Thyroid gland (tissue), 4 donors: ENCODE measurements at regions not wholly inside any gene's neighbourhood (a gene's known extent, or its start where the extent isn't known, plus 50 kb on each side); places are given as distances from the start of the nearest gene placed in this dataset.
A peak's percentile ranks its signal among the peaks of the same experiment; 100 is the strongest.

Experiments used
- DNase-seq, 2 donors: peaks; one replicate each; pipeline ENCODE4 v3.0.0-alpha.2; 2019
- H3K27ac ChIP-seq, 3 donors: fragments of 200-600 bp; sonication (generic); 1 replicate in 2 of 3; 2 replicates in 1 of 3; pipeline ENCODE4 v1.5.1; 2016 to 2019; ENCODE audit warnings: mild to moderate bottlenecking in 1 of 3, moderate library complexity in 1 of 3
- H3K27me3 ChIP-seq: fragments of 200-600 bp; sonication (generic); one replicate; pipeline ENCODE4 v1.5.1; 2019
- H3K36me3 ChIP-seq, 2 donors: fragments of 200-600 bp; sonication (generic); one replicate each; pipeline ENCODE4 v1.5.1; 2016 to 2019
- H3K4me1 ChIP-seq, 2 donors: fragments of 200-600 bp; sonication (generic); one replicate each; pipeline ENCODE4 v1.5.1; 2017 to 2019
- H3K4me3 ChIP-seq, 3 donors: fragments of 200-600 bp; sonication (generic); replicated peaks in 1 of 3; 1 replicate in 2 of 3; 2 replicates in 1 of 3; pipeline ENCODE4 v1.5.1; 2016; ENCODE audit warnings: mild to moderate bottlenecking in 1 of 3
- H3K9me3 ChIP-seq: fragments of 200-600 bp; sonication (generic); one replicate; pipeline ENCODE4 v1.5.1; 2017
- POLR2A ChIP-seq, 2 donors: fragments of 450-650 bp; IDR thresholded peaks; one replicate each; pipeline ENCODE4 v1.6.1; 2017; ENCODE audit warnings: antibody characterized with exemption in 2 of 2, mild to moderate bottlenecking in 2 of 2, moderate library complexity in 1 of 2
- WGBS, 2 donors: methylation state at CpG; one replicate each; pipeline ENCODE4 v1.1.5; 2017; 5-methylcytosine and 5-hydroxymethylcytosine counted together
- intact Hi-C: fragments of 100-400 bp; cut with DNase I; formaldehyde crosslinking; loops from one replicate; pipeline ENCODE4 v1.15.1; 2023
- TF ChIP-seq, protein P1 (sequence below), 6 experiments: fragments of 200-600 bp in 3 of 6; fragments of 450-650 bp in 3 of 6; sonication (generic) in 3 of 6; IDR thresholded peaks; one replicate each; pipeline ENCODE4 v1.5.1; 2016 to 2019; ENCODE audit warnings: antibody characterized with exemption in 6 of 6, mild to moderate bottlenecking in 2 of 6, inconsistent platforms in 1 of 6, moderate library complexity in 1 of 6

DNA sequence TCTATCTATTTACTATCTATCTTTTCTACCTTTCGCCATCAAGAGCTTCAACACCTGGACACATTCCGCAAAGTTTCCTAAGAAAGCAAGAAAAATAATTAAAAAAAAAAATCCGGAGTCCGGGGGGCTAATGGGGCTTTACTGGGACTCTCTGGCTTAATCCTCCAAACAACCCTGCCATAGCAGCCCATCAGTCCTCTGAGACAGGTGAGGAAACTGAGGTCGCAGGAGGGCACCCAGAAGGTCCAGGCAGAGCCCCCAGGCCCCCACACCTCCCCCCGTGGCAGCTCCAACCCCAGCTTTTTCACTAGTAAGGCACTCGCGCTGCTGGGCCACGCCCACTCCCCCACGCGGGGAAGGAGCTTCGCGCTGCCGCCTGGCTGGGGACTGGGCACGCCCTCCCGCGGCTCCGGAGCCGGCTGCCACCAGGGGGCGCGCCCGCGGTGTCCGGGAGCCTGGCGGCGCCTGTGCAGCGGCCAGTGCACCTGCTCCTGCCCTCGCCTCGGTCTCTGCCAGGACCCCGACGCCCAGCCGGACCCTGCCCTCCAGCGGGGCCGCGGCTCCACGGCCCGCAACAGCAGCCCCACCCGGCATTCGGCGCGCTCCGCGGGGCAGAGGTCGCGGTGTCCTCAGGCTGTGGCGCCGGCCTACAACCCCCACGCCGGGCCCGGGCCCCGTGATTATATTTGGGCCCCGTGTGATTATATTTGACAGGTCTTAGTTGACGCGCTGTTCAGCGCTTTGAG, 54.1 kb upstream of the SAMD11 start:
- Histone ChIP-seq H3K27me3 (no peaks in the 10 kb centered on the region), H3K4me1 (peaks cover 0 to 6% of the 10 kb centered on the region in 2 donors), H3K27ac (no peak overlapping the region), H3K4me3 (peak overlapping the region in 1 of 3 donors; percentile 7), H3K36me3 (no peaks in the 10 kb centered on the region), H3K9me3 (no peaks in the 10 kb centered on the region)
- intact Hi-C loops = no loop called here
- no peak for TF ChIP-seq POLR2A (IDR thresholded peaks at IDR 0.05)
- TF ChIP-seq, protein P1, sequence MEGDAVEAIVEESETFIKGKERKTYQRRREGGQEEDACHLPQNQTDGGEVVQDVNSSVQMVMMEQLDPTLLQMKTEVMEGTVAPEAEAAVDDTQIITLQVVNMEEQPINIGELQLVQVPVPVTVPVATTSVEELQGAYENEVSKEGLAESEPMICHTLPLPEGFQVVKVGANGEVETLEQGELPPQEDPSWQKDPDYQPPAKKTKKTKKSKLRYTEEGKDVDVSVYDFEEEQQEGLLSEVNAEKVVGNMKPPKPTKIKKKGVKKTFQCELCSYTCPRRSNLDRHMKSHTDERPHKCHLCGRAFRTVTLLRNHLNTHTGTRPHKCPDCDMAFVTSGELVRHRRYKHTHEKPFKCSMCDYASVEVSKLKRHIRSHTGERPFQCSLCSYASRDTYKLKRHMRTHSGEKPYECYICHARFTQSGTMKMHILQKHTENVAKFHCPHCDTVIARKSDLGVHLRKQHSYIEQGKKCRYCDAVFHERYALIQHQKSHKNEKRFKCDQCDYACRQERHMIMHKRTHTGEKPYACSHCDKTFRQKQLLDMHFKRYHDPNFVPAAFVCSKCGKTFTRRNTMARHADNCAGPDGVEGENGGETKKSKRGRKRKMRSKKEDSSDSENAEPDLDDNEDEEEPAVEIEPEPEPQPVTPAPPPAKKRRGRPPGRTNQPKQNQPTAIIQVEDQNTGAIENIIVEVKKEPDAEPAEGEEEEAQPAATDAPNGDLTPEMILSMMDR (IDR thresholded peaks at IDR 0.05) = peak in 5 of 6 experiments; percentile 61 to 96 (median 72)
- 38 to 46% methylated on average over 13 to 15 of the region's 55 CpGs for WGBS, 2 donors
- peak; percentile 71 to 74 for DNase-seq
